HPDE6-E6E7 (cell line): ENCODE measurements at regions not wholly inside any gene's neighbourhood (a gene's known extent, or its start where the extent isn't known, plus 50 kb on each side); places are given as distances from the start of the nearest gene placed in this dataset.
"Not testable (repeated sequence)": the region's sequence is repeated elsewhere in the genome, so short reads cannot be mapped to it uniquely, and the experiment has no call there.

Experiments
- DNase-seq: peaks from one replicate; pipeline ENCODE4 v3.0.0; 2011; ENCODE audit warnings: missing footprints; ENCODE audit errors: extremely low spot score

- no peak for DNase-seq
These were observed 74.7 kb upstream of the NOX3 start for GRCh38 chr6:155530219-155530834.

GRCh38 chr6:155529814-155530213, 74.2 kb upstream of the NOX3 start:
- DNase-seq: not testable (repeated sequence)

- DNase-seq: peak; percentile 22
These were observed 73.4 kb upstream of the NOX3 start for GRCh38 chr6:155528982-155529453.

GRCh38 chr6:155528335-155528734, 72.7 kb upstream of the NOX3 start:
- DNase-seq: no peak

- DNase-seq: no peak
These were observed 71.8 kb upstream of the NOX3 start for GRCh38 chr6:155527443-155527842.

GRCh38 chr6:155523821-155524651, 68.4 kb upstream of the NOX3 start:
- peak; percentile 16 for DNase-seq

- no peak for DNase-seq
These were observed 66.1 kb upstream of the NOX3 start for GRCh38 chr6:155521719-155522118.

GRCh38 chr6:155520078-155520477, 64.4 kb upstream of the NOX3 start:
- DNase-seq: no peak

- DNase-seq: no peak
These were observed 63.6 kb upstream of the NOX3 start for GRCh38 chr6:155519176-155519738.

- DNase-seq: no peak
These were observed 61.7 kb upstream of the NOX3 start for GRCh38 chr6:155517294-155517693.

GRCh38 chr6:155510879-155511278, 55.2 kb upstream of the NOX3 start:
- no peak for DNase-seq

- no peak for DNase-seq
These were observed 54.3 kb upstream of the NOX3 start for GRCh38 chr6:155509743-155510475.

GRCh38 chr6:155505608-155505989, 50.0 kb upstream of the NOX3 start:
- DNase-seq: no peak
